NCI-H1694 (cell line): ENCODE measurements at regions not wholly inside any gene's neighbourhood (a gene's known extent, or its start where the extent isn't known, plus 50 kb on each side); places are given as distances from the start of the nearest gene placed in this dataset.
"Not testable (repeated sequence)": the region's sequence is repeated elsewhere in the genome, so short reads cannot be mapped to it uniquely, and the experiment has no call there.

Source experiments
- DNase-seq: peaks from one replicate; lab custom pipeline; 2025; lab: John Stamatoyannopoulos, UW

DNA sequence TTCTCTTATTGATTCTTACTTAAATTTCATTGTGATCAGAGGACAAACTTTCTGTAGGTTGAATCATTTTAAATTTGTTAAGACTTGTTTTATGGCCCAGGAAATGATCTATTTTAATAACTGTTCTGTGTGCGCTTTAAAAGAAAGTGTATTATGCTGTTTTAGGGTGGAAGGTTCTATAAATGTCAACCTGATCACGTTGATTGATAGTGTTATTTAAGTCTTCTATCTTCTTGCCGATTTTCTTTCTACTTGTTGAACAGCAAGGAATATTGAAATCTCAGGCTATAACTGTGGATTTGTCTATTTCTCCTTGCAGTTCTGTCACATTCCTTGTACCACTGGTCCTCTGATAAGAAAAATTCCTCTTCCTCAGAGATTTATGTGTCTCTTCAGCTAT lies 112.7 kb downstream of the TANC2 start:
- DNase-seq, result no peak

DNA sequence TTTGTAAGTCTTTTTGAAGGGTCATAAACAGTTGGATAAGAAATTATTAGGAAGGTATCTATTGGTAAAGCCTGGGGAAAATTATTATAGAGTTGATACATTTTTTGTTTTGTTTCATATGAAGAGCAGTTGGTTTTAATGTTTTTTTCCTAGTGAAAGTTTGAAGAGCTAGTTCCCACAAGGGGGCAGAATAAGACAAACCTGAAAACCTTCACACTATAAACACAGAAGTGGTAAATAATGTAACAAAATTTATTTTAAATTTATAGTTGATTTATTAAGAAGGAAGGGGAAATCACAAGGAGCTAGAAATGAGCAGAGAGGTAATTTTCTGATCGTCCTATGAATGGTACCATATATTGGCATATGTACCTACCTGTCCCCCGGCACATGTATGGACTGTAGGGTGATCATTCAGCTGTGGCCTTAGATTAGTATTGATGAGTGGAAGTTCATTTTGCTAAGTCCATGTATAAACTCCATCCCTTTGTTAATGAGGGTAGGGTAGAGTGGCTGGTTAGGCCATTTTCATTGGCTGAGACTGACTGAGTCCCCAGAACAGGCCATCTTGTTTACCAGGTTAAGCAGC lies 116.3 kb downstream of the TANC2 start:
- DNase-seq, result peak; percentile 31

DNA sequence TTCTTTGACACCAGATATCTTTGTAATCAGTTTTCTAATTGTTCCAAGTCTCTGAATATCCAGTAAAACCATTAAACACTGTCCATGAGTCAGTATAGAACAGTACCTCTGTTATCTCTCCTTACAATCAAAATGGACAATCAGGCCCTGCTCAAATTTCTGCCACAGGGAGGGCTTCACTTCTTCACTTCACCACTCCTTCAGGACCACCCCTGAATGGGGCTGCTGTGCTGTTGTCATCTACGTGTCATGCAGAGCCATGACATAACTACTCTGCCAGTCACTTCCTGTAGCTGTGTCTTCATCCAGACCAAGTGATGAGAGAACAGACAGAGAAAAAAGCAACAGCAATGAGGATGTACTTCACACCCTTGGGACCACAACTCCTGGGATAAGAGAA lies 116.9 kb downstream of the TANC2 start:
- DNase-seq, result no peak

DNA sequence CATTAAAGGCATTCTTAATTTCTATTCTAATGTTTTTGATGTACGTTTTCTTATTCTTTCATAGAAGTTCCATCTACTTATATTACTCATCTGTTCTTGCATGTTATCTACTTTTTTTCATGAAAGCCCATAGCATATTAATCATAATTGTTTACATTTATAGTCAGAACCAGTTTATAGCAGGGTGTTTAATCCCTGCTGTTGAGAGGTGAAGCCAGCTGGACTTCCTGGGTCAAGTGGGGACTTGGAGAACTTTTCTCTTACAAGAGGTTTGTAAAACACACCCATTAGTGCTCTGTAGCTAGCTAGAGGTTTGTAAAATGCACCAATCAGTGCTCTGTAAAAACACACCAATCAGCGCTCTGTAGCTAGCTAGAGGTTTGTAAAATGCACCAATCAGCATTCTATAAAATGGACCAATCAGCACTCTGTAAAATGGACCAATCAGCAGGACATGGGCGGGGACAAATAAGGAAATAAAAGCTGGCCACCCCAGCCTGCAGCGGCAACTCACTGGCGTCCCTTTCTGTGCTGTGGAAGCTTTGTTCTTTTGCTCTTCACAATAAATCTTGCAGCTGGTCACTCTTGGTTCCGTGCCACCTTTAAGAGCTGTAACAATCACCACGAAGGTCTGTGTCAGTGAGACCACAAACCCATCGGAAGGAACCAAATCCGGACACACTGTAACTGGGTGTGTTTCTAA lies 120.6 kb downstream of the TANC2 start:
- no peak for DNase-seq

DNA sequence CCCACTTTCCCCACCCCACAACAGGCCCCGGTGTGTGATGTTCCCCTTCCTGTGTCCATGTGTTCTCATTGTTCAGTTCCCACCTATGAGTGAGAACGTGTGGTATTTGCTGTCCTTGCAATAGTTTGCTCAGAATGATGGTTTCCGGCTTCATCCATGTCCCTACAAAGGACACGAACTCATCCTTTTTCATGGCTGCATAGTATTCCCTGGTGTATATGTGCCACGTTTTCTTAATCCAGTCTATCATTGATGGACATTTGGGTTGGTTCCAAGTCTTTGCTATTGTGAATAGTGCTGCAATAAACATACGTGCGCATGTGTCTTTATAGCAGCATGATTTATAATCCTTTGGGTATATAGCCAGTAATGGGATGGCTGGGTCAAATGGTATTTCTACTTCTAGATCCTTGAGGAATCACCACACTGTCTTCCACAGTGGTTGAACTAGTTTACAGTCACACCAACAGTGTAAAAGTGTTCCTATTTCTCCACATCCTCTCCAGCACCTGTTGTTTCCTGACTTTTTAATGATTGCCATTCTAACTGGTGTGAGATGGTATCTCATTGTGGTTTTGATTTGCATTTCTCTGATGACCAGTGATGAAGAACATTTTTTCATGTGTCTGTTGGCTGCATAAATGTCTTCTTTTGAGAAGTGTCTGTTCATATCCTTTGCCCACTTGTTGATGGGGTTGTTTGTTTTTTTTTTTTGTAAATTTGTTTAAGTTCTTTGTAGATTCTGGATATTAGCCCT lies 124.5 kb downstream of the TANC2 start:
- DNase-seq, result not testable (repeated sequence)

DNA sequence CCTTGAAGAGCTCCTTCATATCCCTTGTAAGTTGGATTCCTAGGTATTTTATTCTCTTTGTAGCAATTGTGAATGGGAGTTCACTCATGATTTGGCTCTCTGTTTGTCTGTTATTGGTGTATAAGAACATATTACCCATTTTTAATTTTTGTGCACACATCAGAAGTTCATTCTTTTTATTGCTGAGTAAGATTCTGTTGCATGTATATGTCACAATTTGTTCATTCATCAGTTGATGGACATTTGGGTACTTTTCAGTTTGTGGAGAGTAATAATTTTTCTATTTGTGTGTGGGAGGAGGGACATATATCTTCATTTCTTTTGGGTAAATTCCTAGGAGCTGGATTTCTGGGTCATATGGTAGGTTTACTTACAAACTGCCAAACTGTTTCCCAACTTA lies 125.9 kb downstream of the TANC2 start:
- not testable (repeated sequence) for DNase-seq

DNA sequence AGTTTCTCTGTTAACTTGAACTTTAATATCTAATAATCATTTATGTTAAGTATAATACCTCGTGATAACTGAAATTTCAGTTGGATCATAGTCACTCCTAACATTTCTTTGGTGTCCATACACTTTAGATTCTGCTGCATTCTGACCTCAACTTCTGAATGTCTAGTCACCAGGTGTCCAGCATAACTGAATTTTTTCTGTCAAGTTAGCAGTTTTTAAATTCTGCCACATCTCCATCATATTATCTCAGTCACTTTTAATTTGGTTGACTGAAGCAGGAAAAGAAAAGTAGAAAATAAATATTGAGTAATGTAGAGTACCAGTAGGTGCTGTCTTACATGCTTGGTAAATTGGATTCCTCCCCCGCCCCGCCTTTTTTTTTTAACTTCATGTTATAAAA lies 128.6 kb downstream of the TANC2 start:
- no peak for DNase-seq

DNA sequence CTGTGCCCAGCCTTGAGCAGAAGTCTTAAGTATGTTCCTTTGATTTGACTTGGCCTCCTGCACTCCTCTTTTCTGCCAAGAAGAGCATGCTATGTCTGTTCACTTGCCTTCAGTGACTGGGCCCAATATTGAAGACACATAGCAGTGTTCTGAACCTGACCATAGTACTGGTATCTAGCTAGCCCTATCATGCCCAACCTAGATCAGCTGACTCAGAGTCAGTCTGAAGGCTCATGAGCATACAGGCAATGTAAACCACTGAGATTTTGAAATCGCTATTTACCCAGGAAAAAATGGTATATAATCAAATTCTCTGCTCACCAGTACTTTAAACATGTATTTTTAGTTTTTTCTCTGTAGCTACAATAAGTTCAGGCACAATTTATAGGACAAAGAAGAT lies 129.4 kb downstream of the TANC2 start:
- no peak for DNase-seq

DNA sequence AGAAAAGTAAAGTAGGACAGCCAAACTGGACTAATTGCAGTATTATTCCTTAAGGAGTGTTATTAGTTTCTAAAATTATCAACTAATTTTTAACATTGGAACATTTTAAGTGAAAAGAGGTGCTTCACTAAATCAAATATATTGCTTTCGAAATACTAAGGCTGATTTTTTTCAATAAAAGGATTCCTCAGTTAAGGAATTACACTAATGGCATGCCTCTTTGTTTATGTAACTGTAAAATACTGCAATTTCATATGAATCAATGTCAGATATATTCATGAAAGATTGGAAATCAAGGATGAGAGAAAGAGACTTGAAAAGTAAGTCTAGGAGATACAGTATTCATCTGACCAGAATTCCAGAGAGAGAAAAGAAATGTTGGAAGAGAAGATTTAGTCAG lies 129.8 kb downstream of the TANC2 start:
- DNase-seq, result no peak

DNA sequence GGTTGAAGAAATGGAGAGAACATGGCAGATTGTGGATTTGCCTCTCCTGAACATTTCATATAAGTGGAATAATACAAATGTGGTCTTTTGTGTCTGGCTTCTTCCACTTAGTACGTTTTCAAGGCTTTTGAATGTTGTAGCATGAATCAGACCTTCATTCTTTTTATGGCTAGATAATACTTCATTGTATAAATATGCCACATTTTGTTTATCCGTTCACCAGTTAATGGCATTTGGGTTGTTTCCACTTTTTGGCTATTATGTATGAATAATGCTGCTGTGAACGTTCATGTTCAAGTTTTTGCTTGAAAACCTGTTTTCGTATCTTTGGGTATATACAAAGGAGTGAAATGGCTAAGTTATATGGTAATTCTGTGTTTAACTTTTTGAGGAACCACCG lies 130.4 kb downstream of the TANC2 start:
- DNase-seq, result no peak

DNA sequence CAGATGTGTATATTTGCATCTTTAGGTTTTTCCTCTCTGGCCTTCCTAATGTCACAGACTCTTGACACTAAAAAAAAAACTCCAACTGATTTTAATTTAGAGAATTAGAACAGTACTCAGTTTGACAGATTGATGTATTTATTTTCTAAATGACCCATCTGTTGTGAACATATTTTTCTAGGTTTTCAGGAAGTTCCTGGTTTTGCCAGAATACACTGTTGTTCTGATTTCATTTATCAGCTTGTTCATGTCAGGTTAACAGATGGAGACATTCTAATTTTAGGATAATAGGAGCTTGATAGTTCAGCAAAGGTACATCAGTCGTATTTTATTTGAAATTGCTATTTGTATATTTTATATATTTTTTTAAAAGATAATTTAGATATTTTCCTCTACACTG lies 133.4 kb downstream of the TANC2 start:
- peak; percentile 91 for DNase-seq

DNA sequence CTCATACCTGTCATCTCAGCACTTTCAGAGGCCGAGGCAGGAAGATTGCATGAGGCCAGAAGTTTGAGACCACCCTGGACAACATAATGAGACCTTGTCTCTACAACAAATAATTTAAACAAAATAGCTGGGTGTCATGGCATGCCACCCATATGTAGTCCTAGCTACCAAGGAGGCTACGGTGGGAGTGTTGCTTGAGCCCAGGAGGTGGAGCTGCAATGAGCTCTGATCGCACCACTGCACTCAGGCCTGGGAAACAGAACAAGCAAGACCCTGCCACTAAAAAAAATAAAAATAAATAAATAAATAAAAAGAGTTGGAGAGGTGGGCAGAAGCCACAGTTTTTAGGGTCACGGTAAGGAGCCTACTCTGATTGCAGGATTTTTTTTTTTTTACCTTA lies 136.0 kb downstream of the TANC2 start:
- no peak for DNase-seq

DNA sequence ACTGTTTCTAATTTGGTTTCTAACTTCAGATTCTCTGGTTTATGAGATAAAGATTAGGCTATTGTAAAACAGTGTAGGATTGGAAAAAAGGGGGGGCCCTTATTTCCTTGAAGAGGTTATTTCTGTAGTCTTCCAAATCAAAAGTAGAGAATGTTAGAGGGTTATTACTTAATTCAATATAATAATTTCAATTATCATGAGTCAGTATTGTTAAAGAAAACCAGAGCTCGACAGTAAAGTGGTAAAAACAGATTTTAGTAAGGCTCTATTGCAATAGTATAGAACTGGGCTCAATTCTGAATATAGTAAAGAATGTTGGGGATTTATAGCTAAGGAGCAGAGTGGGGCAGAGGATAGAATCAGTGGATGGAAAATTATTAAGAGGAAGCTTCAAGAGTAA lies 140.0 kb downstream of the TANC2 start:
- no peak for DNase-seq

DNA sequence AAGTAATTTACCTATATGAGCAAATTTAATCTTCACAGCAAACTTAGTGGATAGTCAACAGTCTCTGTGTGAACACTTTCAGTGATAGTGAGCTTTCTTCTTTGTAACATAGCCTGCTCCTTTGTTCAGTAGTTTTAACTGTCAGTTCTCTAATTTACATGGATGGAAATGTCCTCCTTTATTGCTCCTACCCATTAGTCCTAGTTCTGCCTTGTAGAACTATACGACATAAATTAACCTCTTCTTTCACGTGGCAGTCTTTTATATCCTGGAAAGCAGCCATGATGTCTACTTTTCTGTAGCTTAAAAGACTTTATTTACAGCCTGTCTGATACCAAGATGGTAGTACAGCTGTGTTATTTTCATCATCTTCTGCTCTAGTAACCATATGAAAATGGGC lies 143.6 kb downstream of the TANC2 start:
- no peak for DNase-seq

DNA sequence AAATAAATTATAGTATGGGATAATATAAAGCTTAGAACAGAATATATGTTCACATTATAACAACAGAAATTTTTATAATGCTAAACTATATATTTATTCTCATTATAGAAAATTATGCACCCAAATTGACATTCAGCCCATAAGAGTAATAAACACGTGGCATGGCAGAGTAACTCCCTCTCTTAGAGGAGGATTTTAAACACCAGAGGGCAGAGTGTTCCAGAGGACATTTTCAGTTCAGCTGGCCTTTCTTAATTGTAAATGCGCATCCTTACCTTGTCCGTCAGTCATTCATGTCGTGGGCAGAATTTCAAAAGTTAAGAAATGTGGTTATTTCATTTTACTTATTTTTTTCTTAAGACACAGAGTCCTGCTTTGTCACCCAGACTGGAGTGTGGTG lies 147.1 kb downstream of the TANC2 start:
- DNase-seq, result peak; percentile 11

DNA sequence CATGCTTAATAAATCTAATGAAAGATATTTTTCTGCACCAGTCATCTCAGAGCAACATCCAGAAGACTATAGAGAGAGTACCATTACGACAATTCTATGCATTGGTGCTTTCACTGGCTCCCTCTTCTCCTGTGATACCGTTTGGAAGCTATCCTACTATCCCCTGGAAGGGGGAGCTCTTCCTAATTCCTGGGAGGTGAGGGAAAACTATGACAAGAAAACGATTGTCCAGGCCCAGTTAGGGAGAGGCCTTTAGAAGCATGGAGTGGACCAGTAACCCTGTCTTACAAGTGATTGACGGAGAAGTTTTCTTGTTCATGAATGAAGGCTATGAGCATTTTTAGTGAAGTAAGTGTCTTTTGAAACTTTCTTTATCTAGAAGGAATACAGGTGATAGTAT lies 150.2 kb downstream of the TANC2 start:
- no peak for DNase-seq

DNA sequence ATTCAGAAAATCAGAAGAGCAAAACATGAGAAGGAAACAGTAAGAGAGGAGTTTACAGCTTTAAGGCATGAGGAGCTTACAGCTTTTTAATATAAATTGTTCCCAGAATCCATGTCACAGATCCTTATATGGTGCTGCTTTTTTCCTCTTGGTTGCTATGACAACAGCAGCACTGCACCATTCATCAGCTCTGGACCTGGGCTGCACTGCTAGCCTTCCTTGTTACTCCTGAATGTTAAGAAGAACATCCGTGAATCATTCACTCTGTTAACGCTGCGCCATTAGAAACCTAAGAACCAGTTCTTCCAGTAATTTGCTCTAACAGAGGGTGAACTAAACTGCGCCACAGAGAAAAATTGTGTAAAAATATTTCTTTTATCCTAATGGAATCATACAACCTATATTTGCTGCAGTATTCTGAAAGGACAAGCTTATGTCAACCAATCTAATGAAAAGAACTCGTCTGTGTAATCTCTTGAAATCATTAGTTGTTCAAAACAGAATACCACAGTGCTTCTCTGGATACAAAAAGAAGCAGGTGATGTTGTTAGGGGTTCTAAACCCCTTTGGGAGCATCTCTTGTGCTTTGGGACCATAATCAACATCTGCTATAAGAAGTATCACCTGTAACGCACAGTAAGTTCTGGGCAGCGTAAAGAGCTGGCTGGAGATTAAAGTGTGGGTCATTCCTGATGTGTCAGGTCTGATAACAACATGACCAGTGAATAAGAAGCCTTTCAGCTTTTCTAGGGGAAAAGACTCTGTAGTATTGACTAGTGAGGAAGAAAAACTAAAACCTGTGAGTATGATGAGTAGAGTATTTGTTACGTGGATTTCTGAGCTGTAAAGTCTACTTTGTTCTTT lies 151.2 kb downstream of the TANC2 start:
- no peak for DNase-seq

DNA sequence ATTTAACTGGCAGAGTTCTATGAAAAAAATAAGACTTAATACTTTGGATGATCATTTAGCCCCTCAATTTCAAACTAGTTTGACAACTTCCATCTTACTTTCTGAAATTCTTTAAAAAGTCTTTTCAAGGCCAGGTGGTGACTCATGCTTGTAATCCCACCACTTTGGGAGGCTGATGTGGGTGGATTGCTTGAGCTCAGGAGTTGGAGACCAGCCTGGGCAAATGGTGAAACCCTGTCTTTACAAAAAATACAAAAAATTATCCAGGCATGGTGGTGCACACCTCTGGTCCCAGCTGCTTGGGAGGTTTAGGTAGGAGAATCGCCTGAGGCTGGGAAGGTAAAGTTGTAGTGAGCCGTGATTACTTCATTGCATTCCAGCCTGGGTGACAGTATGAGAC lies 154.4 kb downstream of the TANC2 start:
- no peak for DNase-seq

DNA sequence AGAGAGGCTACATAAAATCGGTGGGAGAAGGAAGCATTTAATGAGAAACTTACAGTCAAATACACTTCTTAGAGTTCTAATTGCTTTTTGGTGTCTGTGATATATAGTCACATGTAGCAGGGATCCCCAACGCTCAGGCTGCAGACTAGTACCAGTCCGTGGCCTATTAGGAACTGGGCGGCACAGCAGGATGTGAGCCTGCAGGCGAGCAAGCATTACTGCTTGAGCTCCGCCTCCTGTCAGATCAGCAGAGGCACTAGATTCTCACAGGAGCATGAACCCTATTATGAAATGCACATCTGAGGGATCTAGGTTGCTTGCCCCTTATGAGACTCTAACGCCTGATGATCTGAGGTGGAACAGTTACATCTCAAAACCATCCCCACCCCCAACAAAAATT lies 158.5 kb downstream of the TANC2 start:
- DNase-seq, result no peak

DNA sequence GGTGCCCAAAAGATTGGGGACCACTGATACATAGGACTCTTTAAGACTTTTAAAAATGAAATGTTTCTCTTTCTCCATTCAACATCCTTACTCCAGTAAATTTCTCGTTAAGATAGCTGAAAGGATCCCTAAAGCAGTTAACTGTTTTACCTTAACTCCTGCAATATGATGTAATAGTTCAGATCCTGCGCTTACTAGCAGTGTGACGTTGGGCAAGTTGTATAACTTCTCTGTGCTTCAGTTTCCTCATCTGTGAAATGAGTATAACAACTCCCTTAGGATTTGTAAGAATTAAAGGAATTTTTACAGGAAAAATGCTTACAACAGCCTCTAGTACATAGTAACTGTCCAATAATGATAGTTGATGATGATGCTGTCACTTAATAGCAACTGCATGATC lies 158.9 kb downstream of the TANC2 start:
- no peak for DNase-seq

DNA sequence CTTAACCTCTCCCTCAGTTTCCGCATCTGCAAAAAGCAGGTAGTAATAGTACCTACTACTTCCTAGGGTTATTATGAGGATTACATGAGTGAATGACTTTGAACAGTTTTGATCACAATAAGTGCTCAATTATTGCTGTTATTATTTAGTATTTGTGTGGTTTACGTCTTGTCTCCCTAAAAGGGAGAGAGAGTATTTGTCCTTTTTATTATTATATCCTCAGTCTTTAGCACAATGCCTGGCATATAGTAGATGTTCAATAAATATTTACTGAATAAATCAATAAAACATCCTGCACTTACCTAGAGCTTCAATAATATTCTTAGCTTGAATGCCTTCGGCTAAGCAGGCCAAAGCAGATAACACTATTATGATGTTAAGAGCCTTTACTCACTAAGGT lies 160.0 kb downstream of the TANC2 start:
- no peak for DNase-seq

DNA sequence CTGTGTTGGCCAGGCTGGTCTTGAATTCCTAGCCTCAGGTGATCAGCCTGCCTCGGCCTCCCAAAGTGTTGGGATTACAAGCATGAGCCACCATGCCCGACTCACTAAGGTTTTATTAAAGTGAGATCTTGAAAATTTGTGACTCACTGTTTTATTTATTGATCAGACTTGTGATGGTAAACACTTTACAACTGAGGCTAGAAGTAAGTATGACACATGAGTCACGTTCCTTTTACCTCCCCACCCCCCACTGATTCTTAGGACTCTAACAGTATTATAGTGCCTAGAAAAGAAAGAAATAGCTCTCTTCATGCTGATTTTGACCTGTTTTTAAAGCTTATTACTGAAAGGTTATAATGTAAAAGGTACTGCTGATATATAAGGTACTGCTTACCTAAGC lies 160.6 kb downstream of the TANC2 start:
- DNase-seq, result no peak
